ENCODE measurements at regions not wholly inside any gene's neighbourhood (a gene's known extent, or its start where the extent isn't known, plus 50 kb on each side); places are given as distances from the start of the nearest gene placed in this dataset.
"Not testable (repeated sequence)": the region's sequence is repeated elsewhere in the genome, so short reads cannot be mapped to it uniquely, and the experiment has no call there.

- DNase-seq (ENCODE audit: low read depth), result no peak
Observed at GRCh38 chr2:10183146-10183675, 60.7 kb downstream of the RRM2 start.

- no peak for DNase-seq (ENCODE audit: low read depth)
Observed at GRCh38 chr2:10184421-10184820, 61.9 kb downstream of the RRM2 start.

- no peak for DNase-seq (ENCODE audit: low read depth)
Observed at GRCh38 chr2:10185046-10185445, 62.5 kb downstream of the RRM2 start.

GRCh38 chr2:10185755-10186154 lies 63.2 kb downstream of the RRM2 start:
- no peak for DNase-seq (ENCODE audit: low read depth)

GRCh38 chr2:10186868-10187535 lies 64.5 kb downstream of the RRM2 start:
- DNase-seq (ENCODE audit: low read depth), result no peak

DNA sequence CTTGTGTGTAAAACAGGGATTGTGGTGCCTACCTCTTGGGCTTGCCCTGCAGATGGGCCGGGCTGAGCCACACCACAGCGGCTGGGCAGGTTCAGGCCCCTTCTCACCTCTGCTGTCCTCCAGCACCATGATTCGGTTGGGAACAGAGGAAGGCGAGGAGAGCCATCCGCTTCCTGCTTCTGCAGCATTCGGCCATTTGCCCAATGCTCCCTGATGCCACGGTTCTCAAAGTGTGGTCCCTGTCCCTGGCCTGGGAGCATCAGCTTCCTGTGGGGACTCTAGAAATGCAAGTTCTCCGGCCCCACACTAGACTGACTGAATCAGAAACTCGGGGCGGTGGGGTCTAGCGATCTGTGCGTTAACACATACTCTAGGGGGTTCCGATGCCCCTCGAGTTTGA lies 65.1 kb downstream of the RRM2 start:
- DNase-seq (ENCODE audit: low read depth), result no peak

GRCh38 chr2:10188211-10188610 lies 65.7 kb downstream of the RRM2 start:
- no peak for DNase-seq (ENCODE audit: low read depth)

- DNase-seq (ENCODE audit: low read depth), result no peak
Observed at GRCh38 chr2:10188729-10189305, 66.3 kb downstream of the RRM2 start.

DNA sequence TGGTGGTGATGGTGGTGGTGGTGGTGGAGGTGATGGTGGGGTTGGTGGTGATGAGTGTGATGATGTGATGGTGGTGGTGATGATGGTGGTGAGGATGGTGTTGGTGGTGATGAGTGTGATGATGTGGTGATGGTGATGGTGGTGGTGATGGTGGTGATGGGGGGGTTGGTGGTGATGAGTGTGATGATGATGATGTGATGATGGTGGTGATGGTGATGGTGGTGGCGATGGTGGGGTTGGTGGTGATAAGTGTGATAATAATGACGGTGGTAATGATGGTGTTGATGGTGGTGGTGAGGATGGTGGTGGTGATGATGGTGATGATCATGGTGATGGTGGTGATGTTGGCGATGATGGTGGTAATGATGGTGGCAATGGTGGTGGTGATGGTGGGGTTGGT lies 67.7 kb downstream of the RRM2 start:
- DNase-seq (ENCODE audit: low read depth), result no peak

DNA sequence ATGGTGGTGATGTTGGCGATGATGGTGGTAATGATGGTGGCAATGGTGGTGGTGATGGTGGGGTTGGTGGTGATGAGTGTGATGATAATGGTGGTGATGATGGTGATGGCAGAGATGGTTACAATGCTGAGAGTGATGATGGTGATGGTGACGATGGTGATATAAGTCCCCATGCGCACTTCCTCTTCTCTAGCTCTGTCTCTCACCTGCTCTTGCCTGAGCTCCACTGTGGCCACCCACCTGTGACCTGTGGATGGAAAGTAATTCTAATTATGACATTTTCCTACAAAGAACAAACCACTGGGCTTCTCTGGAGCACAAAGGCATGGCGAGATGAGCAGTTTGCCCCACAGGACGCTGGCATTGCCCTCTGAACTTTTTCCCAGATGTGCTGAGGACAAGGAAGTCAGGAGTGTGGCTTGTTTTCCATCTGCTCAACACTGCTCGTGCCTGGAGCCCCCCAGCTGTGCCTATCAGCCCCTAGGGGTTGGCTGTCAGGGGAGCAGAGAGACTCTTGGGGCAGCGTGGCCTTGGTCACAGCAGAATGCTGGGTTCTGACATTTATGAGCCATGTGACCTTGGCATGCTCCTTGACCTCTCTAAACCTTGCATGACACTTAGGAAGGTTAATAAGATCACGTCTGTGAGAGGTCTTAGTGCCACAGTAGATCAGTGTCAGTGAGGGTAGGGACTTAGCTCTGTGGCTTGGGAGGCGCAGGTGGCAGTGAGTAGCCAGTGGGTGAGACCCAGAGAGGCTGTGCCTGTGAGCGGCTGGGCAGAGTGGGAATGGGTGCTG lies 68.4 kb downstream of the RRM2 start:
- no peak for DNase-seq (ENCODE audit: low read depth)

GRCh38 chr2:10191554-10191953 lies 69.0 kb downstream of the RRM2 start:
- no peak for DNase-seq (ENCODE audit: low read depth)

DNA sequence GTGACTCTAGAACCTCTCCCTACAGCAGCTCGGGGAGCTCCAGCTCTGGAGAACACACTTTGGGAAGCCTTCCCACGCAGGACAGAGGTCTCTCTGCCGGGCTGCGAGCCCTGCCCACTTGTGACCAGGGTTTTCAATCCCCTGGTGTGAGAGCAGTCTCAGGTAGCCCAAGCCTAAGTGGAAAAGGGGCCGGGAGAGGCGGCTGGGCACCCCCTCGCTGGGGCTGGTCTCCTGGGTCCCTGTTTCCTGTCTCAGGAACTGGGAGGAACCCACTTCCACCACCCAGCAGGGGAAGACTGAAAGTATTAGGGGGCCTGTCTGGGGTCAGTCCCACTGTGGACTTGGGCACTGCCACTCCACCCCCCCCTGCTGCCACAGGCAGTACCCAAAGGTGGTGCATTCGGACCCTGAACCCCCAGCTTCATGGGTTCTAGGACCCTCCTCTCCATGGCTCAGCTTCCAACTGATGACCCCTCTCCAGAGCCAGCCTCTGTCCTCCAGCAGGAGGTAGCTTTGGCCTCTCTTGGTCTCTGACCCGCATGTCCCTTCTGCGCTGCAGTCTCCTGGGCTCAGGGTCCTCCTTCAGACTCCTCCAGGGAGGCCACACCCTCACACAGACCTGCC lies 70.0 kb downstream of the RRM2 start:
- DNase-seq (ENCODE audit: low read depth), result no peak

- DNase-seq (ENCODE audit: low read depth), result no peak
Observed at GRCh38 chr2:10193276-10193795, 70.8 kb downstream of the RRM2 start.

GRCh38 chr2:10193851-10194820 lies 71.6 kb downstream of the RRM2 start:
- DNase-seq (ENCODE audit: low read depth), result no peak

DNA sequence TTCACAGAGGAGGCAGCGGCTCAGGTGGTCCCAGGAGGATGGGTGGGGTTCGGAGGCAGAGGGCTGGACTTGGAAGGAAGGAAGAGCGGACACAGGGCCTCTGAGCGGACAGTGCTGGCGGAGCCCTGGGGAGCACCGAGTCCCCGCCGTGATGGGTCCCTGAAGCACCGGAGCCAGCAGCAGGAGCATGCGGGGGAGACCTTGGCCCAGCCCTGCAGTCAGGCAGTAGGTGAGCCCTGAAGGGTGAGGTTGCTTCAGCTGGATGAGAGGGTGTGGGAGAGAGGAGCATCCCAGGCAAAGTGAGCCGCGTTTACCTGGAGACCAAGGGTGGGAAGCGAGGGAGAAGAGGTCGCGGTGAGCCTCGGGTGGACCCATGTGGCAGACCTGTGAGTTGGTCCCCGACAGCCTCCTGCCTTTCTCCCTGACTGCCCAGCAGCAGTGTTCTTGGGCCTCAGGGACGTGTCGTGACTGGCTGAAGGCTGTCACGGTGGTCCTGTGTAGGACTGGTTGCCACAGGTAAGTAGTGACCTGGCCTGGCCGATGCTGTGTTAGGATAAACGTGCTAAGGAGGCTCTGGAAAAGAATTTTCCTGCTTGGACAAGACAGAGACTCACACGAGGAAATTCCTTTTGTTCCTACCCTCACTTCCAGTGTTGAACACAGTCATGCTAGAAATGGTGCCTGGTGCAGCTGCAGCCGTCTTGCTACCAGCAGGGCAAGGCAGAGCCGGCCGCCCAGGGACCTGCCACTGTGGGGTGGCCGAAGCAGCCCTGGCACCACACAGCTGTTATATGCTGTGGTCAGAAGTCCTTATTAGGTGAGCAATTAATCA lies 73.0 kb downstream of the RRM2 start:
- no peak for DNase-seq (ENCODE audit: low read depth)

DNA sequence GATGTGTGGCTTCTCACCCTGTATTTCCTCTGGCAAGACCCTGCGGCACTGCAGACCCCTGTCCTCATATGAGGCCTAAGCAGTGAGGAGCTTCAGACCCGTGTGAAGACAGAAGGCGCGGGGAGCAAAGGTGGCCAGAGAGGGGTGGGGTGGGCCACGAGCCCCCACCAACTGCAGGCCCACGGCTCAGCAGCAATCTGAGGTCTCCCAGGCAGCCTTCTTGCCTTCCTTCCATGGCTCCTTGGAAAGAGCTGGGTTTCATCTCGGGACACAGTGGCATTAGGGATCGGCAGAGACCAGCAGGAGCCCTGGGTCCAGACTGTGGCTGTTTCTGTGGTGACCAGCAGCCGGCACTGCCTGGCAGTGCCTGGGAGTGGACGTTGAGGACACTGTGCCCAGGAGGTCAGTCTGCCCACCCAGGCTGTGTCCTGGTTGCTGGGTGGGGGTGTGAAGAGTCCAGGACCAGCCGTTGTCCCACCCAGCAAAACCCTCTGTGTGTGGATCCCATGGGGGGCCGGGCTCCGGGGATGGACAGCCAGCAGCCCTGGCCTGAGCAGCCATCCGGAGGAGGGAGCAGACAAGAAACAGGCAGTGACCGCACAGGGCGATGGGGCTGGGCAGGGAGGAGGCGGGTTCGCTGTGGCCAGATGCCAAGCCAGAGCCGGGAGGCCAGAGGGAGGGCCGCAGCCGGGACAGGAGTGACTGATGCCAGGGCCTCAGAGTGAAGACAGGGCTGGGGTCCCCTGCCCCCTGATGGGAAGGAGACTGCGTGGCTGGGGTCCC lies 73.8 kb downstream of the RRM2 start:
- no peak for DNase-seq (ENCODE audit: low read depth)

DNA sequence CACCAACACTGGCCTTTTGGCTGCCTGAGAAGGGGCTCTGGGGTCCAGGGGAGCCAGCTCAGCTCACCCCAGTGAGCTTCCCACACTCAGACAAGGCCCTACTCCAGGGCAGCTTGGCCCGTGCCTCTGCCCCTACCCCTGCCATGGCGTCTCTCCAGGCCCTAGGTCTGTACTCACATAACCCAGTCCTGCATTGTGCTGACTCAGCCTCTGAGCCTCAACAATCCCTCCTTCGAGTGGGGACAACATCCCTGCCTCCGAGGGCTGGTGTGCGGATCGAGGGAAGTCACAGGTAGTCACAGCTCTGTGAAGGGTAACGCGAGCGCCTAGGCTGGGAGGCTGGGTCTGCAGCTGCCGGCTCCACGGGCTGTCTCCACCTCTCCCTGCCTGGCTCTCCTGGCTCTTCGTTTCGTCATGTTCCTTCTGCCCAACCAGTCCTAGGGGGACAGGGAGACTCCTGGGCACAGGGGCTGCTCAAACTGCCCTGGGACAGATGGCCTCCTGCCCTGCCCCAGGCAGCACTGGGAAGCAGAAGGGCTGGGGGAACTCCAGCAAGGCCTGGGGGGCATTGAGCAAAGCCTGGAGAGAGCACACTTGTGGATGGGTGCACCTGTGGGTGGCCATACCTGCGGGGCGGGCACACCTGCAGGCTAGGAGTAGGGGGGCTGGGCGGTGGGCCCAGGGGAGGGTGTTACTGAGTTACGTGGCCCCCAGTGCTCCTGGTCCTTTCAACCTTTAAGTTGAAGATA lies 74.6 kb downstream of the RRM2 start:
- DNase-seq (ENCODE audit: low read depth), result no peak

DNA sequence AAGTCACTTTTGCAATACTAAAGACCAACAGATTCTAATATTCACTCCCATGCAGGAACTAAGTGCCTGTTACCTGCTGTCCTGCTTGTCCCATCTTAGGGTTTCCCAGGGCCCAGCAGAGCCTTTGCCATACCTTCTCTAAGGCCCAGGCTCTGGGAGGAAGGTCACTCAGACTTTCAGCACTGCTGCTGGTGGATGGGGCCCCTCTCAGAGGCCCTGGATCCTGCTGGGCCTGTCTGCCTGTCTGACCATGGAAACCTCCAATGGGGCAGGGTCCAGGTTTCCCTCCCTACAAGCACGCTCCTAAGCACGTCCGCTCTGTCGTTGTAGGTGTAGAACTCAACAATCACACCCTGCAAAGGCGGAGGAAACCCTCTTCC lies 75.1 kb downstream of the RRM2 start:
- no peak for DNase-seq (ENCODE audit: low read depth)

GRCh38 chr2:10198482-10198881 lies 75.9 kb downstream of the RRM2 start:
- DNase-seq (ENCODE audit: low read depth), result not testable (repeated sequence)
